NCI-H345 (cell line): ENCODE measurements at regions not wholly inside any gene's neighbourhood (a gene's known extent, or its start where the extent isn't known, plus 50 kb on each side); places are given as distances from the start of the nearest gene placed in this dataset.
"Not testable (repeated sequence)": the region's sequence is repeated elsewhere in the genome, so short reads cannot be mapped to it uniquely, and the experiment has no call there.

Source experiments
- DNase-seq: peaks from one replicate; lab custom pipeline; 2025; lab: John Stamatoyannopoulos, UW

DNA sequence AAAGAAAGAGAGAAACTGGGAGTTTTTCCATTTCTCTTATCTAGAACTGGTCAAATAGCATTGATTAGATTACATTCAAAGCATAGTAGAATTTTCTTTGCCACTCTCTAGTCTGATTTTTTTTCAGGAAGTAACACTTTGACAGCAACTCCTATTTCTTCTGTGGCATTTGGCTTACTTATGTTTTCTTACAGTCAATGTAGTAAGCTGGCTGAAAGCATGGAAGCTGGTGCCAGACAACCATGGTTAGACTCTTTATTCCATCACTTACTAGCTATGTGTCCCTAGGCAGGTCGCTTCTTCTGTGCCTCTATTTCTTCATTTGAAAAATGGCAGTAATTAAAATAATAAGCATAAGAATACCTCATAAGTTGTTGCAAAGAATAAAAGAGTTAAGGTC is 54.2 kb upstream of the OPRM1 start:
- no peak for DNase-seq

DNA sequence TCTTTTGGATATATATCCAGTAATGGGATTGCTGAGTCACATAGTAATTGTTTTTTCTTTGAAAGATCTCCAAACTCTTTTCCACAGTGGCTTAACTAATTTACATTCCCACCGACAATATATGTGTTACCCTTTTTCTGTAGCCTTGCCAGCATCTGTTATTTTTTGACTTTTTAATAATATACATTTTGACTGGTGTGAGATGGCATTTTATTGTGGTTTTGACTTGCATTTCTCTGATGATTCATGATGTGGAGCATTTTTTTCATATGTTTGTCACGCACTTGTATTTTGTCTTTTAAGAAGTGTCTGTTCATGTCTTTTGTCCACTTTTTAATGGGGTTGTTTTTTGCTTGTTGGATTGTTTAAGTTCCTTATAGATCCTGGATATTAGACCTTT is 58.9 kb upstream of the OPRM1 start:
- DNase-seq, result no peak

DNA sequence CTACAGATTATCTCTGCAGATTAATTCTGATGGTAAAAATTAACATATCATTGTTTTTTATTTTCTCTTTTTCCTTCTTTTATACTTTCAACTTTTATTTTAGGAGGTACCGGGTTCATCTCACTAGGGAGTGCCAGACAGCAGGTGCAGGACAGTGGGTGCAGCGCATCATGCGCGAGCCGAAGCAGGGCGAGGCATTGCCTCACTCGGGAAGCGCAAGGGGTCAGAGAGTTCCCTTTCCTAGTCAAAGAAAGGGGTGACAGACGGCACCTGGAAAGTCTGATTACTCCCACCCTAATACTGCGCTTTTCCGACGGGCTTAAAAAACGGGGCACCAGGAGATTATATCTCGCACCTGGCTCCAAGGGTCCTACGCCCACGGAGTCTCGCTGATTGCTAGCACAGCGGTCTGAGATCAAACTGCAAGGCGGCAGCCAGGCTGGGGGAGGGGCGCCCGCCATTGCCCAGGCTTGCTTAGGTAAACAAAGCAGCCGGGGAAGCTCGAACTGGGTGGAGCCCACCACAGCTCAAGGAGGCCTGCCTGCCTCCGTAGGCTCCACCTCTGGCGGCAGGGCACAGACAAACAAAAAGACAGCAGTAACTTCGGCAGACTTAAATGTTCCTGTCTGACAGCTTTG is 60.0 kb upstream of the OPRM1 start:
- DNase-seq, result not testable (repeated sequence)

DNA sequence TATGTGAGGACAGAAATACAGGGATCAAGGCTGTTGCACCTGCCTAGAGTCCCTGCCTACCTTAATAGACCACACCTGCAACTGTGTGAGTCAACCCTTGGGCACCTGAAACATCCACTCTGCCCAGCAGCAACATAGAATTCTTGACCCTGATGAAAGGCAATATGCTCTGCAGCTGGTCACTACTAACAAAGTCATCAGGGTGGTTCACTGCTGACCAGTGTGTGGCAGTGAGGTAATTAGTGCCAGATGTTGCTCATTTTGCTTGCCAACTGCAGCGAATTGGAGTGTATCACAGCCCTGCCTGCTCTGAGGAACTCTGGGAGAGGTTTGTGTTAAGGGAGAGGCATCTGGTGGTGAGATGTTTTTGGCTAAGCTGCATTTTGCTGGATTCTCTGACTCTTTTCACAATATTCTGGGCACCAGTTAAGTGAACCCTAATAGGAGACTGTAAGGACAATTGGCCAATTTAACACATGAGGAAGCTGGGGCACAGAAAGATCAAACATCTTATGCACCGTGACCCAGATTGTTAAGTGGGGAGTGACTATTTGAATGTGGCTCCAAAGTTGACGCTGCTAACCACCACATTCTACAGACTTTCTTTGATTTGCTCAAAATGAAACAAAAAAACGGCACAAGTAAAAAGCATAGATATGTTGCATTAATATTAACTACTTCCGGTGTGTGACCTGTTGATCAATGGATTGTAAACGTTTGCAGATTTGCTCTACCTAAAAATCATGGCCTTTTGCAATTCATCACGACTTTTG is 61.9 kb upstream of the OPRM1 start:
- DNase-seq, result no peak

DNA sequence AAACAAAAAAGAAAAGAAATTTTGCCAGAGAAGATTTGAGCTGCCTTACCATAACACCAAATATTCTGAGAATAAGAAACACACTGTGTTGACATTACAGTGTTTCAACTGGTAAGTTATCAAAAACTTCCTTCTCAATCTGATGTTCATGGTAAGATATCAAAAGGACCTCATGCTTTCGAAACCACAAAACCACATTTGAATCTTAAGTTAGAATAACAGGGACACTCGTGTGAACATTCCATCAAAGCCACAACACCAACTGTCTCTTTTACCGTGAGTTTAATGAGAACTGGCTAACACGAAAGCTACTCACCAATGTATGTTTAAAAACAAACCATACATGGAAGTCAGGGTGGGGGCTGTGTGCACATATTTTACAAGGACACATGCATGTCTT is 73.0 kb upstream of the OPRM1 start:
- no peak for DNase-seq

- DNase-seq, result no peak
These were observed 75.7 kb upstream of the OPRM1 start for GRCh38 chr6:153963352-153963751.

DNA sequence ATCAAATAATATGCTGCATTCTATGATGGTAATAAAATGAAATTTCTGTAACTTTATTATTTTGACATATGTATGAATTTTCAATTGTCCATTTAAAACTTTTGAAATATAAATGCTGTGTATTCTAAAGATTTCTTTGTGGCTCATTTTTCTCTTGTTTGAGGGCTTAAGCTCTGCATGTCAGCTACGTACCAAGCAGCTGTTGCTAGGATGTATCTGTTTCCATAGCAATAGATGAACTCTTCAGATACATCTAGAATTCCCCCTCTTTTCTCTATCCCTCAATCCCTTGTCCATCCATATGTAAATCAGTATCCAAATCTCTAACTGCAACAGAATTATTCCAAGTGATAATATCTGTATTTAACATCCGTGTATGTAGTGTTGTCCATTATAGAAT is 76.5 kb upstream of the OPRM1 start:
- no peak for DNase-seq

GRCh38 chr6:153960741-153961140 is 78.3 kb upstream of the OPRM1 start:
- no peak for DNase-seq

DNA sequence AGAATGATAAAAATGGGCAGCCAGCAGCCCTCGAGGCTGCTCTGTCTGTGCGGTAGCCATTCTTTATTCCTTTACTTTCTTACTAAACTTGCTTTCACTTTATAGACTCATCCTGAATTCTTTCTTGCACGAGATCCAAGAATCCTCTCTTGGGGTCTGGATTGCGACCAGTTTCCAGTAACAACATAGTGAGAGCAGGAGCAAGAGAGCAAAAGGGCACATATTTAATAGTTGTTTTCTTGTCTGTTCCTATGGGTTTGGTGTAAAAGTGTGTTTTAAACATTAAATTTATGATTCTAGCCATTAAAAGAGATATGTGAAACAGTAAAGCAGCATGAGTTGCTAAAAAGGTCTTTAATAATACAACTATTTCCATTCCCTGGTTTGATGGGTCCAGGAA is 78.8 kb upstream of the OPRM1 start:
- no peak for DNase-seq

GRCh38 chr6:153959276-153959675 is 79.8 kb upstream of the OPRM1 start:
- no peak for DNase-seq

DNA sequence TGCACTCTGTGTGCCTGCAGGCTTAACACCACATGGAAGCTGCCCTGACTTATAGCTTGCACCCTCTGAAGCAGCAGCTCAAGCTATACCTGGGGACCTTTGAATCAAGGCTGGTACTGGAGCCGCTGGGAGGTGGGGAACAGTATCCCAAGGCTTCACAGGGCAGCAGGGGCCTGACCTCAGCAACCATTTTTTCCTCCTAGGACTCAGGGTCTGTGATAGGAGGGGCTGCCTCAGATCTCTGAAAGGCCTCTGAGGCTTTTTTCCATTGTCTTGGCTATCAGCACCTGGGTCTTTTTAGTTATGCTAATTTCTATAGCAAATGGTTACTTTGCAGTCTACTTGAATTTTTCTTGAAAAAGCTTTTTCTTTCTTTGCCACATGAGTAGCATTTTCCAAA is 80.2 kb upstream of the OPRM1 start:
- DNase-seq, result no peak

GRCh38 chr6:153957394-153957793 is 81.6 kb upstream of the OPRM1 start:
- no peak for DNase-seq

DNA sequence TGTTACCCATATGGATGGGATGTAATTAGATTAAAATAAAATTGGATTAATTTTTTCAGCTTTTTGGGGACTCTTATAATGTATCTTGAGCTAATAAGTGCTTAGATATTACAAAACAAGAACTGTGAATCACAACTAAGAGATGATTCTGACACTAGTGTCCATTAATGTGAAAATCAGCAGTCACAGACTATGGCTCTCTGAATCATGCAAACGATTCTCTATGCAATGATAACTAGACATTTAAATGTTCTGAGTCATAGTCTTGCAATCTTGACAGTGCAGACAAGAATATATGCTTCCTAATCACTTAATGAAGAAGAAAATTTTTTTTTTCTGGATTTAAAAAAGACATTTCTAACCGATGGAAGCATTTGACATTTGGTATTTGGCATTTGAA is 82.2 kb upstream of the OPRM1 start:
- no peak for DNase-seq

GRCh38 chr6:153949616-153950015 is 89.4 kb upstream of the OPRM1 start:
- no peak for DNase-seq

DNA sequence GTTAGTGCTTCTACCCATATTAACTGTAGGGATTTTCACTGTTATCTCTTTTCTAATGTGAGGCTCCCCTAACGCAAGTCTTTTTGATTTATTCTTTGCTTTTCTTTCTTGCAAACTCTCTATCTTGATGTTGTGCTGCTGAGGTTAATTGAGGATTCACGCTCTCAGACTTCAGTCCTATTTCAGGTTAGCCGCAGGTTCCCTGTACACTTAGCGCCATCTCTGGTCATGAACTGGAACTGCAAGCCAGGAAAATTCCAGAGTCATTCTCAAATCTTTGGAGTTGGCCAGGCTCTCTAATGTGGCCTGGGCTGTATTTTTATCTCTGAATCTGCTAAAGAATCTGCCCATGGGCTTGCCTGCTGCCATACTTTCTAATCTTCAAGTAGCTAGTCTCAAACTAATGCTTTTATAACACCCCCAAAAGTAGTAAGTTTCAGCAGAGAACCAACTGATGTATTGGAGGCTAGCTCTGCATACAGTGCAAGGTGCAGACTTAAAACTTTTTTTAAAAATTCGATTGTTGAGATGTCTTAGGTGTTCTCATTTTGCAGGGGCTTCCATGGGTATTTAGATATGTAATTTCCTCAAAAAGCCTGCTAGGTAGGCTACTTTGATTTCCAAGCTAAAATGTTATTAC is 91.1 kb upstream of the OPRM1 start:
- no peak for DNase-seq

DNA sequence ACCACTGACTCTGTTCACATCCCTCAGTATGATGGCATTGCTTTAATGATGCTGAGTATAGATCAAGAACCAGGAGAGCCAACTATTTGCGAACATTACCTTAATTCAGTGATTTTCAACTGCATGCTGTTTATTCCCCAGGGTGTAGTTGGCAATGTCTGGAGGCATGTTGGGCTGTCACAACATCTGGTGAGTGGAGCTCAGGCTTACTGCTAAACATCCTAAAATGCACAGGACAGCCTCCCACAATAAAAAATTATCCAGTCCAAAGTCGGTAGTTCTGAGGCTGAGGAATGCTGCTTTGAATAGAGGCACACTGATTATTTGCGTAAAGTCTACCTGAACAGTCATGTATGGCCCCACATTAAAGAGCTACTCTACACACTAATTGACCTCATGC is 94.8 kb upstream of the OPRM1 start:
- DNase-seq, result no peak

DNA sequence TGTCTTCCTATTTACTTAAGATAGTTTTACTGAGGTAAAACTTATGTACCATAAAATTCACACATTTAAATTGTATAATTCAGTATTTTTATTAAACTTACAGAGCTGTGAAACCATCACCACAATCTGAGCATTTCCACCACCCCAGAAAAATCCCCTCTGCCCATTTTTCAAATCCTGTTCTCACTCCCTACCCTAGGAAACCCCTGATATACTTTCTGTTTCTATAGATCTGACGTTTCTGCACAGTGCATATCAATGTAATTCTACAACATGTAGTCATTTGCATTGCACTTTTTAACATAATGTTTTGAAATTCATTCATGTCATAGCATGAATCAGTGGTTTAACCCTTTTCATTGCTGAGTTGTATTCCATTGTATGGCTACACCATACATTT is 96.7 kb upstream of the OPRM1 start:
- DNase-seq, result no peak

- DNase-seq, result no peak
These were observed 97.3 kb upstream of the OPRM1 start for GRCh38 chr6:153941768-153942167.

- DNase-seq, result no peak
These were observed 100.2 kb upstream of the OPRM1 start for GRCh38 chr6:153938876-153939275.

DNA sequence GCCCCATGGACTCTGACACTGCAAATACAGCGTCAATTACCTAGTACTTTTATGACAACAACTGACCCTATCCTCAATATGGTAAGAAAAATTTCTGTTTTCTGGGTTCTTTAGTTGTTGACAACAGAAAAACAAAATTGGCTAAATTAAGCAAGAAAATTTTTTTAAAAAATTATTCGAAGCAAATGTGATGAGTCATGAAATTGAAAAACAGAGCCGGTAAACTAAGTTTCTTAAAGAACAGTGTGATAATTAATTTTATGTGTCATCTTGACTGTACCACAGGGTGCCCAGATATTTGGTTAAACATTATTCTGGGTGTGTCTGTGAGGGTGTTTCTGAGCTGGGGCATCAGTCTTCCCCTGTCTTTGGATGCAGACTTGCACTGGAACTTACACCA is 107.6 kb upstream of the OPRM1 start:
- no peak for DNase-seq

DNA sequence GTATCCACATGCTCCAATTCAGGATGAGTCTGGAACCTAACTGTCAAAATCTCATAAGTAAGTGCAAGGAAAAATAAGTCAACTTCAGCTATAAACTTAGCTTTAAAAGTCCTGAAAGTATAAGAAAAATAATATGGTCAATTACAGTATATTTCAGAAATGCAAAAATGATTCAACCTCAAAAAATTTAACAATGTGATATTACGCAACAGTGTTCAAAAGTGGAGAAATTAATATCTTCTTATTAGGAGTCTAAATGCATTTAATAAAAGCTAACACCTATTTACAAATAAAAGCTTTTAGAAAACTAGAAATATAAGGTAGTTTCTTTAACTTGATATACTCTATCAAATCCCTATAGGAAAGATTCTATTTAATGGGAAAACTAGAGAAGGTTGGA is 111.2 kb upstream of the OPRM1 start:
- DNase-seq, result no peak

- no peak for DNase-seq
These were observed 140.5 kb upstream of the OPRM1 start for GRCh38 chr6:153898360-153899059.

DNA sequence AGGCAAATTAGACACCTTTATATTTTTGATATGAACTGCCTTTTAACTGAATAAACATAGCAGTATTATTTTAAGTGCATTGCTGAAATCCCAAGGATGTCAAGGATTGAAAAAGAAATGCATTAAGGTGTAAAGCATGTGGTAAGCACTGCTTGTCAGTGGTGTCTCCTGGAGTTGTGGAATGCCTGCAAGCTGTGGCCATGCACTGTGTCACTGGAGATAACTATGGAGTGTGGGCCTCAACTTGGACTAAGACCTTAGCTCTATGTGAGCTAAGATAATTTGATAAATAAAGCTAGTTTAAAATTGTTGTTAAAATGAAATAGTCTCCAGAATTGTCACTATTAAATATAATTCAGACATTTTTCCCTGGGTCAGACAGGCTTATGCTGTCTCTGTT is 156.6 kb upstream of the OPRM1 start:
- no peak for DNase-seq
